ENCODE measurements at regions not wholly inside any gene's neighbourhood (a gene's known extent, or its start where the extent isn't known, plus 50 kb on each side); places are given as distances from the start of the nearest gene placed in this dataset.

GRCh38 chr7:85480666-85481065, 293.8 kb upstream of the SEMA3D start:
- TF ChIP-seq, protein P1, sequence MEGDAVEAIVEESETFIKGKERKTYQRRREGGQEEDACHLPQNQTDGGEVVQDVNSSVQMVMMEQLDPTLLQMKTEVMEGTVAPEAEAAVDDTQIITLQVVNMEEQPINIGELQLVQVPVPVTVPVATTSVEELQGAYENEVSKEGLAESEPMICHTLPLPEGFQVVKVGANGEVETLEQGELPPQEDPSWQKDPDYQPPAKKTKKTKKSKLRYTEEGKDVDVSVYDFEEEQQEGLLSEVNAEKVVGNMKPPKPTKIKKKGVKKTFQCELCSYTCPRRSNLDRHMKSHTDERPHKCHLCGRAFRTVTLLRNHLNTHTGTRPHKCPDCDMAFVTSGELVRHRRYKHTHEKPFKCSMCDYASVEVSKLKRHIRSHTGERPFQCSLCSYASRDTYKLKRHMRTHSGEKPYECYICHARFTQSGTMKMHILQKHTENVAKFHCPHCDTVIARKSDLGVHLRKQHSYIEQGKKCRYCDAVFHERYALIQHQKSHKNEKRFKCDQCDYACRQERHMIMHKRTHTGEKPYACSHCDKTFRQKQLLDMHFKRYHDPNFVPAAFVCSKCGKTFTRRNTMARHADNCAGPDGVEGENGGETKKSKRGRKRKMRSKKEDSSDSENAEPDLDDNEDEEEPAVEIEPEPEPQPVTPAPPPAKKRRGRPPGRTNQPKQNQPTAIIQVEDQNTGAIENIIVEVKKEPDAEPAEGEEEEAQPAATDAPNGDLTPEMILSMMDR (IDR thresholded peaks at IDR 0.05) = no peak
- no peak for TF ChIP-seq HMGXB4 (CRISPR knock-in tag; IDR thresholded peaks at IDR 0.05; ENCODE audit: borderline replicate concordance)

All from A549 (cell line).